Subcutaneous abdominal adipose tissue (tissue), 5 donors: ENCODE measurements at regions not wholly inside any gene's neighbourhood (a gene's known extent, or its start where the extent isn't known, plus 50 kb on each side); places are given as distances from the start of the nearest gene placed in this dataset.
"Not testable (repeated sequence)": the region's sequence is repeated elsewhere in the genome, so short reads cannot be mapped to it uniquely, and the experiment has no call there.

Experiments used
- H3K27ac ChIP-seq: one replicate; pipeline ENCODE4 v1.7.0; 2013; ENCODE audit warnings: low read depth, mild to moderate bottlenecking, inconsistent platforms, low read length, moderate library complexity
- H3K27me3 ChIP-seq, 5 donors: one replicate each; pipeline ENCODE4 v1.7.0; 2013; ENCODE audit warnings: low read length in 5 of 5, inconsistent platforms in 1 of 5; ENCODE audit not compliant: control insufficient read depth in 5 of 5, insufficient read depth in 4 of 5
- H3K36me3 ChIP-seq, 5 donors: one replicate each; pipeline ENCODE4 v1.7.0; 2013; ENCODE audit warnings: low read length in 5 of 5; ENCODE audit not compliant: control insufficient read depth in 5 of 5, insufficient read depth in 5 of 5
- H3K4me1 ChIP-seq, 5 donors: one replicate each; pipeline ENCODE4 v1.7.0; 2013; ENCODE audit warnings: low read length in 5 of 5, mild to moderate bottlenecking in 3 of 5, moderate library complexity in 1 of 5; ENCODE audit not compliant: control insufficient read depth in 5 of 5, insufficient read depth in 5 of 5
- H3K4me3 ChIP-seq, 5 donors: one replicate each; pipeline ENCODE4 v1.7.0; 2013; ENCODE audit warnings: low read length in 5 of 5, low read depth in 1 of 5
- H3K9ac ChIP-seq, 5 donors: one replicate each; pipeline ENCODE4 v1.7.0; 2013; ENCODE audit warnings: low read length in 5 of 5, mild to moderate bottlenecking in 4 of 5, moderate library complexity in 3 of 5
- H3K9me3 ChIP-seq, 5 donors: one replicate each; pipeline ENCODE4 v1.7.0; 2013; ENCODE audit warnings: low read length in 5 of 5; ENCODE audit not compliant: control insufficient read depth in 5 of 5
- donor health status: healthy.
- donor health status: healthy.
- donor health status: healthy.
- donor health status: healthy.
- donor health status: healthy.

DNA sequence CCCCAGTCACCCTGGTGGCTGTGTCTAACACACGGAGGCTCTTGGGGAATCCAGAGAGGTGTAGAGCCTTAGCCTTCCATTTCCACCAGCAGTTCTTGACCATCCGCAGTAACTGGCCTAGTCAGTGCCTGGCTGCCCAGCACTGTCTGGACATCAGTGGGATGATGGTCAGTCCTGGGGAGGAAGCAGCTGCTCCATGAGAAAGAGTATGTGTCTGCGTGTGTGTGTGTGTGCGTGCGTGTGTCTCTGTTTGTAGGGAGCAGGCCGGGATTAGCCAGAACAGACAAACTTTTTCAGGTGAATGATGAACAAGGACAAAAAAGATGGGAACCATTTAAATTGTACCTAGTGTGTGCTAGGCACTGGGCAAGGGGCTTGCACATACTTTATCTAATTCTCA is 109.3 kb upstream of the SYT13 start:
- Histone ChIP-seq H3K9me3 (no peaks in the 10 kb centered on the region), H3K27me3 (peaks cover 0 to 21% (median 16%) of the 10 kb centered on the region in 5 donors), H3K4me3 (no peak overlapping the region)

DNA sequence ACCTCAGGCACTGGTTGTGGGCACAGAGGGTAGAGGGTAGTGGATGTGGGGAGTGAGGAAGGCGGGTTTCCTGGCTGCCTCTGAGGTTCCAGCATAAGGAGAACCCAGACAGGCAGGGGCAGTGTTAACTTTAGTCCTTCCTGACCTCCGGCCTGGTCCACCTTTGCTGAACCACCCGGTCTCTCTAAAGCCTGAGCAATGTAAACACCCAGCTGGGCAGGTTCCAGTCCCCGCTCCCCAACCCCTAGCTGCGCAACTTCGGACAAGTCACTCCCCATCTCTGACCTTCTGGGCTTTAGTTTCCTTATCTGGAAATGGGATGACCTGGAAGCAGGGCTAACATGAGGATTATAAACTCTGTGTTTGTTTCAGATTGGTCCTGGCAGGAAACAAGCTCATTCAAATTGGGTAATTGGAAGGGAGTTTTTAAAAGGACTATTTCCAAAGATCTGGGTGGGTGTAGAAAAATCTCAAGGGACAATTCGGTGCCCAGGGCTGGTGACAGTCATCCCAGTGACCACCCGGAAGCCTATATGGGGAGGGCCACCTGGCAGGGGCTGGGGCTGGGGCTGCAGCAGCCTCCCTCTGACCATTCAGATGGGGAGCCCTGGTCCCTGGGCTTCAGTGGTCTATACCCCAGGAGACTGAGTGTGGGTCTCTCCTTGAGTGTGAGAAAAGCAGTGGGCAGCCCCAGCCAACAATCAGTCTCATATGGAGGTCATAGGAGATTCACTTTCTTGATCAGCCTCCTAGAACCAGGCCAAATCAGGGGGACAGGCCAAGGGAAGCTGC is 108.3 kb upstream of the SYT13 start:
- H3K9ac ChIP-seq, result no peak overlapping the region
- peaks cover 0 to 20% (median 15%) of the 10 kb centered on the region in 5 donors for H3K27me3 ChIP-seq
- no peak overlapping the region for H3K4me3 ChIP-seq
- no peaks in the 10 kb centered on the region for H3K36me3 ChIP-seq
- no peak overlapping the region for H3K27ac ChIP-seq
- H3K4me1 ChIP-seq, result no peaks in the 10 kb centered on the region
- no peaks in the 10 kb centered on the region for H3K9me3 ChIP-seq

More for the DNA sequence above, 109.3 kb upstream of the SYT13 start:
- H3K27ac ChIP-seq, result no peak overlapping the region
- no peak overlapping the region for H3K9ac ChIP-seq
- H3K4me1 ChIP-seq, result no peaks in the 10 kb centered on the region
- H3K36me3 ChIP-seq, result no peaks in the 10 kb centered on the region

DNA sequence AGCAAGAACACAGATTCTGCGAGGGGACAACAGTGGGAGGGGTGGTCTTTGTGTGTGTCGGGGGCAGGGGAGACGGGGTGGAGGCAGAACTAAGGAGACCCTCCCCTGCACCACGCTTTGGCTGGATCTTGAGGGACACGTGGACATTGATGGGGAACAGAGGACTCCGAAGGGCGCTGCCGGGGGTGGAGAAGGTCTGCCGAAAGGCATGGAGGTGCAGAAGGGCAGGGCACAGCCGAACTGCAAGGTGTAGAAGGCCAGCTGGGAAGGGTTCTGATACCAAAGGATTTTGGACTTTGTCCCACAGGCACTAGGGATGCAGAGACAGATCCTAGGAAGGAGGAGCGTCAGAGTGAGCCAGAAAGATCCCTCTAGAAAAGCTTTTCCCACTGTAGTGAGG is 107.7 kb upstream of the SYT13 start:
- Histone ChIP-seq H3K4me1 (no peaks in the 10 kb centered on the region), H3K4me3 (no peak overlapping the region), H3K27ac (no peak overlapping the region), H3K9ac (no peak overlapping the region), H3K36me3 (no peaks in the 10 kb centered on the region), H3K9me3 (no peaks in the 10 kb centered on the region), H3K27me3 (peaks cover 0 to 23% (median 15%) of the 10 kb centered on the region in 5 donors)

DNA sequence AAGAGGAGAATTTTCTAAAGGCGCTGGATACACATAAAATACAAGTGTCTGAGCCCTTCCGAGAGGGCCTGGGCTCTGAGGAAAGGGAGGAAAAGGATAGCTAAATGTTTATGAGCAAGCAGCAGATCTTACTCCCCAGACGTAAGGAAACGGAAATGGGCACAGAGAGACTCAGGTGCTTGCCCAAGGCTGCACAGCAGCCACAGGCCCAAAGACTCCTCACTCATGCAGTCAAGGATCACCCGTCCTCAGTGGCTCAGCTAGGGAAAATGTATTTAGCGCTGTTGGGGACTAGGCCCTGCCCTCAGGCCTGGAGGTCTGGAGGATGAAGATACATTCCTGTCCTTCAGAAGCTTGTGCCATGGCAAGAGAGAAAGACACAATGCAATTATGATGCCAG is 107.2 kb upstream of the SYT13 start:
- Histone ChIP-seq H3K36me3 (no peaks in the 10 kb centered on the region), H3K9ac (no peak overlapping the region), H3K4me1 (no peaks in the 10 kb centered on the region), H3K27ac (no peak overlapping the region), H3K4me3 (no peak overlapping the region), H3K9me3 (no peaks in the 10 kb centered on the region), H3K27me3 (peaks cover 0 to 21% (median 12%) of the 10 kb centered on the region in 5 donors)

DNA sequence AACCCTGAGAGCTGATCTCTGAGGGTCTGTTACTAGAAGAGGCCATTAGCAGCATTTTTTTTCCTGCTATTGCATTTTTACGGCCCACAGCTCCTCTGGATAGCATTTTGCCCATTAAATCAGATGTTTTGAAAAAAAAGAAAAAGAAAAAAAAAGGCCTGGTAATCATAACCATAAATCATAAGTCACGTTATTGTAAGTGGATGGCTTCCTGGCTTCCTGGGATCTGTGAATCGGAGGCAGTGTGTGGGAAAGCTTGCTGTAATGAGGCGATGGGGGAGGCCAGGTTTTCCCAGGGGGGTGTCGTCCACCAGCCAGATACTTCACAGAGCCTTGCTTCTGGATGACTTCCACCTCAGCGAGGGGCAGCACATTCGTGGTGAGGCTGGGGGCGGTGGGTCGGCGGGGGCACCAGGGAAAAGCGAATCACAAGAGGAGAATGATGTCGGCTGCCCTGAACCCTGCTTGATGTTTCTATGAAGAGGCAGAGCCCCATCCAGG is 106.5 kb upstream of the SYT13 start:
- Histone ChIP-seq H3K9ac (no peak overlapping the region), H3K36me3 (no peaks in the 10 kb centered on the region), H3K4me3 (no peak overlapping the region), H3K27ac (no peak overlapping the region), H3K9me3 (no peaks in the 10 kb centered on the region), H3K4me1 (no peaks in the 10 kb centered on the region), H3K27me3 (peaks cover 0 to 20% (median 10%) of the 10 kb centered on the region in 5 donors)

DNA sequence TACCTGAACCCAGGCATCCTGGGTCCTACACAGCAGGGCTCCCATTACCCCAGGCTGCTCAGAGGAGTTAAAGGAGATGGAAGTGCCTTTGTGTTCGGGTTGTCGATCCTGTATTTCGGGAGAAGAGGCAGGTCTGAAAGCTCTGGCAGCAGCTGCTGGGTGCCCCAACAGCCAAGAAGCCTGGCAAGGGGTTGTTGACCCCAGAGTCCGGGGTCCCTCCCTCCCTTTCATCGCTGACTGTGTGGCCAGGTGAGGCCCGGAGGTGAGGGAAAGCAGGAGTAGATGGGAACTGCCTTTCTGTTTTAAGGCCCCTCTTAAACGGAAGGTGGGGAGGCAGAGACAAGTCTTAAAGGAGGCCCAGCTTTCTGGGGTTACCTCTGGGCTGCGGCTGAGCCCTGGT is 106.0 kb upstream of the SYT13 start:
- no peak overlapping the region for H3K9ac ChIP-seq
- H3K27ac ChIP-seq, result no peak overlapping the region
- no peaks in the 10 kb centered on the region for H3K36me3 ChIP-seq
- no peaks in the 10 kb centered on the region for H3K4me1 ChIP-seq
- H3K27me3 ChIP-seq, result peaks cover 0 to 22% (median 12%) of the 10 kb centered on the region in 5 donors
- no peak overlapping the region for H3K4me3 ChIP-seq
- no peaks in the 10 kb centered on the region for H3K9me3 ChIP-seq

DNA sequence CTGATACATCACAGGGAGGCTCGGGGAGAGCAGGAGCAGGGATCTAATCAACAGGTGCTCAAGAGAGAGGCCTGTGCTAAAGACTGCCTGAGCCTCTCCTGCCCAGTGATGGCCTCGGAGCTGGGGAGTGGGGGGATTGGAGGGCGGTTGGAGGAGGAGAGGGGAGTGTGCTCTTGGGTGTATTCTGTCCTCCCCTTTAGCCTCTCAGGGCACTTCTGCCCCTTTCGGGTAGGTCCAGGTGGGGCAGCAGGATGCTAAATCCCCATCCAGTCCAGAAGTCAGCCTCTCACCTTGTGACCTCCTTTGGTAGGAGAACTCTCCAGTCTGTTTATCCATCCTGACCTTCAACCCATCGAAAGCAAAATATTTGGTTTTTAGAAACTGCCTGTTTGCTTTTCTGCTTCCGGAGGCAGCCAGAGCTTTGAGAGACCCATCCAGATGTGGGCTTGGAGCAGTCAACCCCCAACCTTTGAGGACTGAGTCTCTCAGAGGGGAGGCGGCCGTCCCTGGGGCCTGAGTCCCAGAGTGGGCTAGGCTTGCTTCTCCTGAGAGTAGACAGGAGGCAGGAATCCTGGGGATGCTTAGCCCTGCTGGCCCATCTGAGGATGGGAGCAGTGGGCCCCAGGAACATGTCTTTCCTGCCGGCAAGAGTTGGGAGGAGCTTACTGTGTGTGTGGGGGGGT is 105.2 kb upstream of the SYT13 start:
- Histone ChIP-seq H3K9me3 (no peaks in the 10 kb centered on the region), H3K27me3 (peaks cover 0 to 22% (median 13%) of the 10 kb centered on the region in 5 donors), H3K9ac (no peak overlapping the region), H3K4me1 (no peaks in the 10 kb centered on the region), H3K4me3 (no peak overlapping the region), H3K27ac (no peak overlapping the region), H3K36me3 (no peaks in the 10 kb centered on the region)

DNA sequence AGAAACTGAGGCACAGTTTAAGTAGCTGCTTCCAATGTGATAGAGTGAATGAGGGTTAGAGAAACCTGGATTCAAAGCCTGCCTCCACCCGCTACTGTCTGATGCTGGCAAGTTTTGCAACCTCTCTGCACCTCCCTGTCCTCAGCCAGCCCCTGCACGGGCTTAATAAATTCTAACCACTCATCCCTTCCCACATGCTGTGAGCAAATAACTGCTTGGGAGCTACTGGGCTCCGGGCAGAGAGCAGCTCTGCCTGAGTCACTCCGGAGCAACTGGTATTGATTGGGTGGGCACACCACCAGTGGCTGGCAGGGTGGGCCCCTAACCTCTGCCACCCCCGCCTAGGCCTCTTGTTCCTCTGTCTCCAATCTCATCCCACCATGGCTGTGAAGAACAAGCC is 104.3 kb upstream of the SYT13 start:
- Histone ChIP-seq H3K27me3 (peaks cover 0 to 22% (median 13%) of the 10 kb centered on the region in 5 donors), H3K27ac (no peak overlapping the region), H3K4me1 (no peaks in the 10 kb centered on the region), H3K9me3 (no peaks in the 10 kb centered on the region), H3K9ac (no peak overlapping the region), H3K4me3 (no peak overlapping the region), H3K36me3 (no peaks in the 10 kb centered on the region)

DNA sequence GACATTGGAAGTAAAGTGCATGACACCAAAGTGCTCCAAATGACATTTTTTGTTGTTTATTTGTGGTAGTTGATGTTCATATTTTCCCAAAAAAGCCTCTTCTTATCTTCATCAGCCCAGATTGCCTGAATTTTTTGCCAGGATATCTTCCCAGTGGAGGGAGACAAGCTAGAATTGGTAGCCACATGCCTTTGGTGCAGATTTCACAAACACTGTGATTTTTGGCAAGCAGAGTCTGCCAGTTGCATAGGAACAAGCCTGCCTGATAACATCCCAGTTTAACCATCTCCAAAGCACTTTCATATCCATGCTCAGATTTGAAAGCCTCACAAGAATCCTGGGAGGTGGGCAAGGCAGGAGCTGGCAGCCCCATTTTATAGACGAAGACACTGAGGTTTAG is 102.3 kb upstream of the SYT13 start:
- Histone ChIP-seq H3K36me3 (no peaks in the 10 kb centered on the region), H3K27me3 (peaks cover 0 to 30% (median 22%) of the 10 kb centered on the region in 5 donors), H3K9me3 (no peaks in the 10 kb centered on the region), H3K27ac (no peak overlapping the region), H3K4me3 (no peak overlapping the region), H3K4me1 (peaks cover 0 to 2% (median under 1%) of the 10 kb centered on the region in 5 donors), H3K9ac (no peak overlapping the region)

DNA sequence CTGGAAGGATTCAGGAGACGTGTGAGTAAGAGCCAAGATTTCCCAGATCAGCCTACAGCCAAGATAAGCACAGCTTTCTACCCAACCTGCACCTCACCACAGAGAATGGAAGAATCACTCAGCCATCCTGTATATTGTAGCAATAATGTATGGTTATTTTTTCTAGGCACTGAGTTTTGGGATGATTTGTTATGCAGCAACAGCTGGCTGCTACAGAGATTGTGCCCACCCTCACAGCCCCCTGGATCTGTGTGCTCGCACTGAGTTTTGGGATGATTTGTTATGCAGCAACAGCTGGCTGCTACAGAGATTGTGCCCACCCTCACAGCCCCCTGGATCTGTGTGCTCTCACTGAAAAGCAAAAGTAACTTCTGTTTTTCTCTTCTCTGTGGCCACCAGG is 101.7 kb upstream of the SYT13 start:
- H3K36me3 ChIP-seq, H3K9me3 ChIP-seq: not testable (repeated sequence)
- peaks cover 0 to 28% (median 23%) of the 10 kb centered on the region in 5 donors for H3K27me3 ChIP-seq

More for the DNA sequence above, 101.7 kb upstream of the SYT13 start:
- H3K27ac ChIP-seq, H3K4me1 ChIP-seq, H3K4me3 ChIP-seq, H3K9ac ChIP-seq: not testable (repeated sequence)
